KBM-7 (cell line): ENCODE measurements at regions not wholly inside any gene's neighbourhood (a gene's known extent, or its start where the extent isn't known, plus 50 kb on each side); places are given as distances from the start of the nearest gene placed in this dataset.
A peak's percentile ranks its signal among the peaks of the same experiment; 100 is the strongest.

ENCODE experiments used
- DNase-seq: peaks from one replicate; pipeline ENCODE4 v3.0.0-alpha.2; 2015
- in situ Hi-C: fragments of 300-500 bp; cut with MboI; formaldehyde crosslinking; loops from 2 replicates; pipeline ENCODE4 v1.14.3; 2020; ENCODE audit warnings: low sequenced_read_pairs, low pct_unique_long_range_greater_than_20kb, mixed read lengths

DNA sequence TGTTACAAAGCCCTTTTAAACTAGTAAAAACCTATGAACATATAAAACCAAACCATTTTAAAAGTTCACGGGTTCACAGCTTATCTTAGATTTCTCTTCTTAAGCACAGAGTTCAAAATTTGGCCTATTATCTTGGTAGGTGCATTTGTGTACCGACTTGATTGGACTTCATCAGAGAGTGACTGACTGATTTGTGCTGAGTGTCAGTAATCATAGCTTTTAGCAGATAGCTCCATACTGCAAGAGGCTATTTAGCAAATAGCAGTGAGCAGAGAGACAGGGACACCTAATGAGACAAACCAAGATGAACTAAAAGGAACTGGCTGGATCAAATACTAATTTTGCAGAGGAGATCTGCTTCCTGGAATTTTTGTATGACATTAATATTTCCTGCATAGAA, 274.5 kb downstream of the PRR16 start:
- no peak for DNase-seq
- in situ Hi-C loops, result no loop called here

DNA sequence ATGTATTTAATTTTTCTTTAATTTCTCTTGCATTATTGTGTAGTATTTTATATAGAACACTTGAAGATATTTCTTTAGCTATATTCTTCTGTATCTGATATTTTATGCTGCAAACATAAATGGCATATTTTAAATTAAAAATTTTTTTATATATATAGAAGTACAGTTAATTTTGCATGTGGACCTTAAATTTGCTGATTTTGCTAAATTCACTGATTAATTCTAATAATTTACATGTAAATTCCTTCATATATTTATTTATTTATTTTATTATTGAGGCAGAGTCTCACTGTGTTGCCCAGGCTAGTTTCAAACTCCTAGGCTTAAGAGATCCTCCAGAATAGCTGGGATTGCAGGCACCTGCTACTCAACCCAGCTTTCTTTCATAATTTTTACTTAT, 276.9 kb downstream of the PRR16 start:
- no peak for DNase-seq
- in situ Hi-C loops, result no loop called here

DNA sequence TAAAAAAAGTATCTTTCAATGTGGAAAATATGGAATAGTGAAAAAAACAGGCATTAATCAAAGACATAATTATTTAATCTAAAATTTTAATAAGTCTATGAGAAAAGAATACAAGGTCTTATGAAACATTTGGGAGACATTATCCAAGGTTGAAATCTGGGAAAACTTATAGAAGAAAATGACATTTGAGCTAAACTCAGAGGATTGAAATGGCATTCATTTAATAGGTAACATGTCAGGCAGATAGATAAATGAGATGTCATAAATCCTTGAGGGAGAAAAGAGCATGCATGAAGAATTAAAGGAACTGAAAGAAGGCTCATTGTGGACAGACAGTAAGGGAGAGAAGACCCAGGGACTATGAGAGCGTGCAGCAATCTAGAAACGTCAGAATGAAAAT, 284.4 kb downstream of the PRR16 start:
- in situ Hi-C loops, result no loop called here
- DNase-seq, result no peak

DNA sequence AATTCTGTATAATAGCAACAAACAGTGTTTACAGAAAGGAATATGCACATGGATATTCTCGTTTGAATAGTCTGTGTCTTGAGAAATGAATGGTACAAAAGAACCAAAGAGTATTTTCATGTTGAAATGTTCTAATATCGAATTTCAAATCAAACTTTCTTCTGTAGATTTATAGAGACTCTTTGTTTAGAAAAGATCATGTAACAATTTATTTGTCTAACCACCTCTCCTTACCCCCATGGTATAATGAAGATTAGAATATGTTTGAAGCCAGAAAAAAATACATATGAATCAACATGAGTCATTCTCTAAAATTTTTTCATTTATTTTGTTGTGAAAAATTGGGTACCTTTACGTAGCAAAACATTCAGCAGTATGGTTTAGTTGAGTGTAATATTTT, 285.6 kb downstream of the PRR16 start:
- in situ Hi-C loops, result no loop called here
- no peak for DNase-seq

DNA sequence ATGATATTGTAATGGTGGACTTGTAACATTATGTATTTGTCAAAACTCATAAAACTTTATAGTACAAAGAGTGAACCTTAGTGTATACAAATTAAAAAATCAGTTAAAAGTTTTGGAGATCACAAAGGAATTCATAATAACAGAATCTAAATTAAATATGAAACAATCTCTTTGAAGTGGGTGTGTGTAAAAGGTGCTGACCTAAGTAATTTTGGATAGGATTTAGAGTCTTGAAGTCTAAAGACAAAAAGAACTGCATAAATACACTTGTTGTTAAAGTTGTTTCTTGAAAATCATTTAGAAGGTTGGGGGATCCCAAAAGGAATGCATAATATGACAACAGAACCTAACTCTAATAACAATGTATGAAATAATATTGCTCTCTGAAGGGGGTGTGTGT, 295.5 kb downstream of the PRR16 start:
- in situ Hi-C loops, result no loop called here
- no peak for DNase-seq

DNA sequence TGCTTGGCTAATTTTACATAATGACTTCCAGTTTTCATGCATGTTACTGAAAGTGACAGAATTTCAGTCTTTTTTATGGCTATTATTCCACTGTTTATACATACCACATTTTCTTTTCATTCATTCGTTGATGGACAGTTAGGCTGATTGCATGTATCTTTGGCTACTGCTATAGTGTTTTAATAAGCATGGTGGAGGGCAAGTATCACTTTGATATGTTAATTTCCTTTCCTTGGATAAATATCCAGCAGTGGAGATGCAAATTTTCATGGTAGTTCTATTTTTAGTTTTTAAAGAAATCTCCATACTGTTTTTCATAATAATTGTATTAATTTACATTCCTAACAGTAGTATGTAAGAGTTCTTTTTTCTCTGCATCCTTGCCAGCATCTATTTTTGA, 297.9 kb downstream of the PRR16 start:
- in situ Hi-C loops, result no loop called here
- no peak for DNase-seq

DNA sequence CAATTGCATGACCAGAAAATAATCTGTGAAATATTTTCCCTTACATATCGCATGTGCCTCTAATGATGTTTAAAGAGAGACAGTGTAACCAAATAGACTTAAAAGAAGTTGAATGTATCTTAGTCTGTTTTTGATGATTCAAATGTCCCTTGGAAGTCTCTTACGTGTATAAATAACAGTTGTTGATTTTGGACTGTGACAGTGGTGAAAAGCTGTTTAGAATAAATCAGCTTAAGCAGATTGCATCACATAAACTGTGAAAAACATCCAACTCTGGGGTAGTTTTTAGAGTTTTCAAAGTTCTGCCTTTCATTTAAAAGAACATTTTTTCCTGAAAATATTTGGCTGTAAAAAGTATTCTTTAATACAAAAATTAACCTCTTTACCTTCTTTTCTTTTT, 301.1 kb downstream of the PRR16 start:
- in situ Hi-C loops, result no loop called here
- no peak for DNase-seq

DNA sequence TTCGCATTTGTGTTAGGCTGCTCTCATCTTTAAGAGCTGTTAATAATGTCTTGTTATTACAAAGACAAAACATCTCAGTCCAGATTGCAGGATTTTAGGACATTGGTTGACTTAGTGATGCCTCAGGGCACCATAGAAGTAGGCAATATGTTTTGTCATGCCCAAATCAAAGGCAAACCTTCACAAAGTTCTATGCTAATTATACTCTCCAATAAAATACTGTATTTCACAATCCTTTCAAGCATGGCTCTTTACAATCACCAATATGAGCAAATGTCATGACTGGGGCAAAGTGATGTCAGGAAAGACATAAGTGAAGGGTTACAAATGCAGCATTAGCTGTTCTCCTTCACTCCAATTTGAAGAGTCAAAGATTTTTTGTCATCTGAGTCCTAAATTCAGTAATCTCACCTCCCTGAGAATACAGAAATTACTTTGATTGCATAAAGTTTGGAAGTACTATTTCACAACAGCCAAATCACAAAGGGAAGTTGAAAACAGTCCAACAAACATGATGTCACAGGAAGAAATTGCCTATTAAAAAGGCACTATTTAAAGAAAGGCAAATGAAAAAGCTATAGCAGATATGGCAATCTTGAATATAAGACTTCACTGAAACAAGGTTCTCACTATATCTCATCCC, 303.2 kb downstream of the PRR16 start:
- in situ Hi-C loops, result no loop called here

DNA sequence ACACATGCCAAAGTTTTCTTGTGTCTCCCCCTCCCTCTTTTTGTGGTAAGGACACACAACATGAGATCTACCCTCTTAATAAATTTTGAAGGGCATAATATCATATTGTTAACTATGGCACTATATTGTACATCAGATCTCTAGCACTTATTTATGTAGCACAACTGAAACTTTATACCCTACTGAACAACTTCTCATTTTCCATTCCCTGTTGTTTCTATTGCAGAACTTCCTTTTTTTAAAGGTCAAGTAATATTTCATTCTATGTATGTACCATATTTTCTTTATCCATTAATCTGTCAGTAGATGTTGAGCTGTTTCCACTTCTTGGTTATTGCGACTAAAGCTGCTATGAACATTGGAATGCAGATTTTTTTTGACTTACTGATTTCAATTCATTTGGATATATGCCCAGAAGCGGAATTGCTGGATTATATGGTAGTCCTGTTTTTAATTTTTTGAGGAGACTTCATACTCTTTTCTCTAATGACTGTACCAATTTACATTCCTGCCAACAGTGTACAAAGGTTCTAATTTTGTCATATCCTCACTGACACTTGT, 305.3 kb downstream of the PRR16 start:
- DNase-seq, result peak; percentile 27
- in situ Hi-C loops, result no loop called here

More for the DNA sequence above, 303.2 kb downstream of the PRR16 start:
- DNase-seq, result peak; percentile 9

DNA sequence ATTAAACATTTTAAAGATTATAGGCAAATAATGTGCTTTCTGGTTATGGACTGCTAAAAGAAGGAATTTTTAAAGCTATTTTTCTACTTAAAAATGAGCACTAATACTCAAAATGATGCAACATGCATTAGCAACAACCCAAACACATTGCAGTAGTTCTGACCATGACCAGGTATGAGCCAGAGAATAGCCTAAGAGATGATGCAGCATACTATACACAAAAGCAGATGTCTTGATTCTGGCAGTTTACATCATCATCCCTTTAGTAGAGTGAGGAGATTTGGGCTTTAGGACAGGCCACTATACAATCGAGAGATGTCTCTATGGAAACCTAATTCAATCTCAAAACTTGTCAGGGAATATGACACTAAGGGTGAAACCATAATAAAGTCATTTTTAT, 307.1 kb downstream of the PRR16 start:
- no peak for DNase-seq
- in situ Hi-C loops, result no loop called here

DNA sequence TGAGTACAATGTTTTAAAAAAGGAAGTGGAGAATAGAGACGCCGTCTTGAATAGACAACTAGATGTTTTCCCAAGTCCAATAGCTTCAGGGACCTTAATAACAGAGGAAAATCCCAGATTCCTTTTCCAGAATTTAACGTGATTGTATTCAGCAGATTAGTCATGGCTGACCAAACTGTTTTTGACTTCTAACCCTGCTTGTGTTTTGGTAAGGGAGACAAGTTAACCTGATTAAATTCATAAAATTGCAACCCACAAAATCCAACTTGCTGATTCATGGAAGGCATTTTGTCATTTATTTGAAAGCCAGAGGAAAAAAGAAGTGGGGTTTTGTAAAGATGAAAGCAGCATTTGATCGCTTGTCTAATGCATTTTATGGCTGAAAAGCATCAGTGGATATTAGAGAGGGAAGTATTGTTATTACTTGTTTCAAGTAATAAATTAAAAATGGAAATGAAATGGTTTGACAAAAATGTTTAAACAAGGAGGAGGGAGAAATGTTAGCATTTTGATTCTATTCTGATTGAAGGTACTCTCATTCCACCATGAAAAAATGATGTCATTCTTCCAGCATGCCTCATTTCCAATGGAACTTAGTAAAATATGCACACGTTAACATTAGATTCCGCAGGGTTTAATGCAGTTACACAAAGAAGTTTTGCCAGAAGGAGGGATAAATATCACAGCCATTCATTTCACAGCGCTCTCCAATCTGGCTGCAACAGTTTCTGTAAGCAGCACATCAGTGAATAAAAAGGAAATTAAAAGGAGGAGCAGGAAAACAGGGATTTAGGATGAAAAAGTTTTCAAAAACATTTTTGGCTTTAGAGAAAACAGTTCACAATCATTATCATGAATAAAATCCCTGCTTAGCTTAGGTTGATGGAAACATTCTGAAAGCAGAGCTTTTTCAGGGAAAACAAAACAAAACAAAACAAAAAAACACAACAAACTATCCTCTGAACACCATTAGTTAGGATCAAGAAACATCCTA, 314.7 kb downstream of the PRR16 start:
- in situ Hi-C loops, result no loop called here
- no peak for DNase-seq

DNA sequence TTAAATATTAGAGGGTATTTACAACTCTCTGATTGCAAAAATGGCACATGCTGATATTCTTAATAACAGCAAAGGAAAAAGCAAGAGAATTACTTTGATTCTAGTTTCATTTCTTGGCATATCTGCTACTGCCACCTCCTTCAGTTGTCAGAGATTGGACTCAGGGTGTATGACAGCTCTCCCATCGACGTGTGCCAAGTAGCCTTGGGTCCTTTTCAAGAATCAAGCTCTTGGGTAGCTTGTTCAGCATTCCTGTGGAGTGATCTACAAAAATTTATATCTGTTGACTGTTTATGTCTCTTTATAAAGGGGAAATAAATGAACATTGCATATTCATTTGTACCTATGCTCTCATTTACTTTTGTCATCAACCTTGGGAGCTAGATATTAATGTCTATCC, 315.6 kb downstream of the PRR16 start:
- in situ Hi-C loops, result no loop called here
- DNase-seq, result no peak

DNA sequence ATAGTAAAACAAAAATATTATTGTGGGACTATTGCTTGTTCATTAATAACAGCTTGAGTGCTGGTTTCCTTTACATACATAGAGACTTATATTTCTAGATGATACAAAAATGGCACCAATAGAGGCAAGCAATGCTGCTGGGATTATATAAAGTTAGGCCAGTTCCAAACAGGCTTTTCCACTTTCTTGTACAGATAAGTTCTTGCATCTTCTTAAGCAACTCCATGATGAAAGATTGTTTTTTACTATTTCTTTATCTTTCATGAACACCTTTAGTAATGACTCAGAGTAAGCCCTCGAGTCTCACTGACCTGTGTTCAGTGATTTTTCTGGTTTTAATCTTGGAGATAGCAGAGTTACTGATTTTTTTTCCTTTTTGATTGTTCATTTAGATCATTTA, 324.4 kb downstream of the PRR16 start:
- DNase-seq, result no peak
- in situ Hi-C loops, result no loop called here

DNA sequence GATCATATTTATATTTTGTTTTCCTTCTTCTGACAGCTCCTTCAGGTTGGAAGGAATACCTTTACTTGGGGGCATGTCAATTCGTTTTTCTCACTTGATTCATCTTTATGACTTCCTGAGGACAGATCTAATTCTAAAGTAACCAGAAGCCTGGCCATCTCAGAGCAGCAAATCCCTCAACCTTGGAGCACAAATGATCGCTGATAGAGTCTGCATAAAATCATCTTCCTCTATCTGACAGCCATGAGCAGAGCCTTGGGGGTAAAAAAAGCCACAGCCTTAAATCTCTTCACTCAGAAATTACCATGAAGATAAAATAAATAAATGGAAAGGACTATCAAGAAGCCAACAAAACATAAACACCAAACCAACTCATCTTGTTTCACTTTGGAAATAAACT, 325.8 kb downstream of the PRR16 start:
- in situ Hi-C loops, result no loop called here
- DNase-seq, result no peak

DNA sequence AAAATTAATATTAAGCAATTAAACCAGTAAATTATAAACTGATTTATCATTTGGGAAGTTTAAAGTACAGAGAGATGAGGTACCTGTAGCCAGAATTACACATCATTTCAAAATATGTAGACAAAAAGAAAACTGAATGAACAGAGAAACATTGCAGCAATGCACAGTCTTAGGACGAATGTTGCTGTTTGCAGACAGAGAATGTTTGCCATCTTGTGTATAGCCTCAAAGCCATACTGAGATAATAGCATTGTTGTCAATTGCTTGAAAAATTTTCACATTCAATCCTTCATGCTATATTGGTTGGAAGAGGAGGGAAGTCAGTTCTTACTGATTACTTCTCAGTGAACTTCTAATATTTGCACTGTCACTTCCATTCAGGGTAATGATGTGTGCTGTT, 326.2 kb downstream of the PRR16 start:
- in situ Hi-C loops, result no loop called here
- DNase-seq, result no peak

DNA sequence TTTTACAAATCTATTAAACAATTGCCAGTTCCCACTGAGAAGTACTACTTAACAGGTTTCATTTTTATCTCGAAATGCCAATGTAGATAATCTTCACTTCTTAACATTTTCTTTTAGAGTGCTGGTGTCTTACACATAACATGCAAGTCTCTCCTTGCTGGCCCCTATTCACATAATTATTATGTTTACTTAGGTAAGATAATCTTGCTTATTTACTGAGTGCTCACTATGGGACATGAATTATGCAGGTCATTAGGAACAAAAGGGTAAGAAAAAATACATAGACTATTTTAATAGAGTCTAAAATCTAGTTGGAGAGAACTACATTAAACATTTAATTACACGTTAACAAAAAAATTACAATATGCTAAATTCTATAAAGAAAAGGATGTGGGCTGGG, 328.4 kb downstream of the PRR16 start:
- no peak for DNase-seq
- in situ Hi-C loops, result no loop called here

DNA sequence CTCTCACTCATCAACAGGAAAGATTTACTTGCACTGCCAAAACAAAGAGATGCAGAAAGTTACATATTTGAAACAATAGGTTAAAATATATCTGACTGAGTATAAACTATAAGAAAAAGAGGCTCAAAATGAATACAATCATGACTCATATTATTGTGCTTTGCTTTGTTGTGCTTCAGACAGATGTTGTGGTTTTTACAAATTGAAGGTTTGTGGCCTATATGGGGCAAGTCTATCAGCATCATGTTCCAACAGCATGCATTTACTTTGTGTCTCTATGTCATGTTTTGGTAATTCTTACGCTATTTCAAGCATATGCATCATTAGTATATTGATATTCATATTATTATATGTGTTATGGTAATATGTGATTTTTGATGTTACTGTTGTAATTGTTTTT, 330.0 kb downstream of the PRR16 start:
- no peak for DNase-seq
- in situ Hi-C loops, result no loop called here

DNA sequence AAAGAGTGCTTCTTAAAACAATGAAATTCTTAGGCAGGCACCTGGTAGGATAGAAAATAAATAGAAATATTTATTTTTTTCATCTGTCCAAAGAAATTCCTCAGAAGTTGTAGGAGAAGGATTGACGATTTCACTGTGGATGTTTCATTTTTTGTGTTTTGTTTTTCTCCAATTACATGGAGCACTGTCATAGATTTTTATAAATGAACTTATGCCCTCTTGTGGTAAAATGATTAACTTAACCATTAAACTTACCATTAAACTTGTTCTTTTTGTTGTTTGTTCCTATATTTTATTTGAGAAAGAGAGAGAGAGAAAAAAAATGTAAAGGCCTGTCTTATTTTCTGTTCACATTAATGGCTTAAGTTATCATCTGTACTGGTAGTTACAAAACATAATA, 339.2 kb downstream of the PRR16 start:
- in situ Hi-C loops, result no loop called here
- DNase-seq, result peak; percentile 55

DNA sequence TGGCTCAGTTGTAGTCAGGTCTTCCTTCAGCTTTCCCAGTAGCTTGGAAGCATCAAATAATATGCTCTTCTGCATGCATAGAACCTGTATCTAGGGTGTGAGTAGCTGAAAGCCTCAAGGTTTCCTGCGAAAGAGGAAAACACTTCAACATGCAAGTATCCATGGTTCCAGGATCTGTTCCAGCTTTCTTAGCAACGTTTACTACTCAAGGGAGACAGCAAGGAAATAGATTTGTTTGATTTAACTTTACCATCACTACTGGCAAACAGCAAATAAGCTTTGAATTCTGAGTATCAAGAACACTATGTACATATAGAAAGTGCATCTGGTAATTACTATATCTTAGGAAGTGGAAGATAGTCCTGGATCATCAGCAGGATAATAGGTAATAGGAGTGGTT, 341.0 kb downstream of the PRR16 start:
- DNase-seq, result no peak
- in situ Hi-C loops, result no loop called here

DNA sequence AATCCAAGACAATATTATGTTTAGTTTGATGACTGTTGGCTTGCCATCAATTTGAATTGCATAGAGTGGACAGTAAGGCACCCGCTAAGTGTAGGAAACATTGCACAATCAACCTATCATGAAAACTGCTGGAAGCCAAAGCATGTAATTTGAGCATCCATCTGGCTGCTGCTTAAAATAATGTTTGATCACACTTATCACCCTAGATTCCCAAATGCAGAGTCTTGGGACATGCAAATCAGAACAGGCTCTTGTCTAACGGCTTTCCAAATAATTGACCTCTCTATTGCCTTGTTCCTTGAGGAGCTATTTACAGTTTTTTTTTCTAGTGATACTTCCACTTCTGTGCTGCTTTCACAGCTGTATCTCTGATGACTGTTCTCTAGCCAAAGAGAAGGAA, 342.1 kb downstream of the PRR16 start:
- in situ Hi-C loops, result no loop called here
- DNase-seq, result no peak
